Mesendoderm (in vitro differentiated cells): ENCODE measurements at regions not wholly inside any gene's neighbourhood (a gene's known extent, or its start where the extent isn't known, plus 50 kb on each side); places are given as distances from the start of the nearest gene placed in this dataset.

Source experiments
- DNase-seq: peaks from one replicate; pipeline ENCODE4 v3.0.0; 2013
- H2AK5ac ChIP-seq: 2 replicates; pipeline ENCODE4 v1.6.1; 2013; ENCODE audit warnings: low read length, inconsistent platforms
- H2BK120ac ChIP-seq: 2 replicates; pipeline ENCODE4 v1.6.1; 2013; ENCODE audit warnings: low read depth, mild to moderate bottlenecking, low read length, moderate library complexity, mixed read lengths
- H2BK15ac ChIP-seq: replicated peaks from 2 replicates; pipeline ENCODE4 v1.6.1; 2013; ENCODE audit warnings: low read depth, mild to moderate bottlenecking, moderate library complexity
- H2BK5ac ChIP-seq: 2 replicates; pipeline ENCODE4 v1.6.1; 2013; ENCODE audit warnings: low read length, inconsistent platforms
- H3K18ac ChIP-seq: 2 replicates; pipeline ENCODE4 v1.6.1; 2013; ENCODE audit warnings: mild to moderate bottlenecking, low read length, mixed read lengths
- H3K23ac ChIP-seq: one replicate; pipeline ENCODE4 v1.6.1; 2013; ENCODE audit warnings: low read length
- H3K27ac ChIP-seq: 2 replicates; pipeline ENCODE4 v1.5.1; 2013; ENCODE audit warnings: low read depth, mild to moderate bottlenecking, inconsistent platforms, low read length, moderate library complexity
- H3K27me3 ChIP-seq: 2 replicates; pipeline ENCODE4 v1.6.1; 2013; ENCODE audit warnings: low read length, control low read depth, mild to moderate bottlenecking, inconsistent platforms; ENCODE audit not compliant: insufficient read depth, poor library complexity
- H3K36me3 ChIP-seq: 2 replicates; pipeline ENCODE4 v1.6.1; 2013; ENCODE audit warnings: low read length, inconsistent platforms; ENCODE audit not compliant: control insufficient read depth, insufficient read depth
- H3K4ac ChIP-seq: one replicate; pipeline ENCODE4 v1.6.1; 2013; ENCODE audit warnings: low read depth, mild to moderate bottlenecking, low read length, moderate library complexity
- H3K4me1 ChIP-seq: 2 replicates; pipeline ENCODE4 v1.6.1; 2013; ENCODE audit warnings: low read depth, low read length, inconsistent platforms; ENCODE audit not compliant: control insufficient read depth
- H3K4me2 ChIP-seq: 2 replicates; pipeline ENCODE4 v1.6.1; 2013; ENCODE audit warnings: low read length
- H3K4me3 ChIP-seq: 2 replicates; pipeline ENCODE4 v1.5.1; 2013; ENCODE audit warnings: mild to moderate bottlenecking, low read length
- H3K56ac ChIP-seq: one replicate; pipeline ENCODE4 v1.6.1; 2013; ENCODE audit warnings: low read length
- H3K79me1 ChIP-seq: 2 replicates; pipeline ENCODE4 v1.6.1; 2013; ENCODE audit warnings: low read length, inconsistent platforms
- H3K79me2 ChIP-seq: 2 replicates; pipeline ENCODE4 v1.6.1; 2013; ENCODE audit warnings: mild to moderate bottlenecking, low read length; ENCODE audit not compliant: control insufficient read depth, insufficient read depth
- H3K9ac ChIP-seq: 2 replicates; pipeline ENCODE4 v1.6.1; 2013; ENCODE audit warnings: low read length, inconsistent platforms
- H4K5ac ChIP-seq: one replicate; pipeline ENCODE4 v1.6.1; 2013; ENCODE audit warnings: low read length
- H4K8ac ChIP-seq: one replicate; pipeline ENCODE4 v1.6.1; 2013; ENCODE audit warnings: low read depth, mild to moderate bottlenecking, control low read depth, low read length, moderate library complexity
- WGBS: extraction: QIAGEN DNeasy Blood & Tissue Kit; methylation state at CpG from one replicate; pipeline ENCODE4 v1.1.7; 2013; ENCODE audit warnings: low lambda C conversion rate, missing lambda C conversion rate; ENCODE audit not compliant: insufficient coverage; ENCODE audit errors: extremely low coverage; 5-methylcytosine and 5-hydroxymethylcytosine counted together

- Histone ChIP-seq H3K56ac (no peak overlapping the region), H3K23ac (no peak overlapping the region), H4K8ac (no peak overlapping the region), H2BK15ac (no peak overlapping the region), H2AK5ac (no peak overlapping the region), H3K18ac (no peak overlapping the region), H3K4me2 (no peak overlapping the region), H2BK5ac (no peak overlapping the region), H3K79me1 (no peaks in the 10 kb centered on the region), H3K27me3 (no peaks in the 10 kb centered on the region), H4K5ac (no peak overlapping the region), H3K4me3 (no peak overlapping the region), H3K36me3 (no peaks in the 10 kb centered on the region), H3K79me2 (no peaks in the 10 kb centered on the region), H3K27ac (no peak overlapping the region), H3K4me1 (no peaks in the 10 kb centered on the region), H2BK120ac (no peak overlapping the region), H3K4ac (no peak overlapping the region), H3K9ac (no peak overlapping the region)
- WGBS, result no CpG with 5 or more reads among the region's 4 CpGs
- DNase-seq, result no peak
Measured at GRCh38 chr13:93066187-93066586, 160.4 kb upstream of the GPC6 start.

- Histone ChIP-seq H3K4ac (no peak overlapping the region), H2AK5ac (no peak overlapping the region), H3K27me3 (no peaks in the 10 kb centered on the region), H3K4me2 (no peak overlapping the region), H2BK5ac (no peak overlapping the region), H4K5ac (no peak overlapping the region), H2BK120ac (no peak overlapping the region), H3K4me1 (no peaks in the 10 kb centered on the region), H3K79me2 (no peaks in the 10 kb centered on the region), H3K23ac (no peak overlapping the region), H4K8ac (no peak overlapping the region), H3K4me3 (no peak overlapping the region), H3K27ac (no peak overlapping the region), H2BK15ac (no peak overlapping the region), H3K9ac (no peak overlapping the region), H3K79me1 (no peaks in the 10 kb centered on the region), H3K18ac (no peak overlapping the region), H3K56ac (no peak overlapping the region), H3K36me3 (no peaks in the 10 kb centered on the region)
- no CpG with 5 or more reads among the region's 1 CpG for WGBS
- peak; percentile 7 for DNase-seq
Measured at GRCh38 chr13:93079294-93079693, 147.3 kb upstream of the GPC6 start.

- Histone ChIP-seq H3K18ac (no peak overlapping the region), H3K9ac (no peak overlapping the region)
Measured at GRCh38 chr13:93080166-93080565, 146.4 kb upstream of the GPC6 start.

GRCh38 chr13:93080587-93080986 lies 146.0 kb upstream of the GPC6 start:
- no peak overlapping the region for H2AK5ac ChIP-seq
- no peak for DNase-seq
- no peaks in the 10 kb centered on the region for H3K27me3 ChIP-seq

More at GRCh38 chr13:93080166-93080565, 146.4 kb upstream of the GPC6 start:
- H3K27ac ChIP-seq, result no peak overlapping the region
- no peak overlapping the region for H3K4ac ChIP-seq
- no peak overlapping the region for H2AK5ac ChIP-seq
- no CpG with 5 or more reads among the region's 4 CpGs for WGBS
- no peak overlapping the region for H3K23ac ChIP-seq
- no peak overlapping the region for H2BK15ac ChIP-seq
- no peak for DNase-seq
- no peak overlapping the region for H2BK120ac ChIP-seq
- H3K36me3 ChIP-seq, result no peaks in the 10 kb centered on the region
- H3K56ac ChIP-seq, result no peak overlapping the region
- no peak overlapping the region for H3K4me2 ChIP-seq
- no peak overlapping the region for H4K5ac ChIP-seq
- no peak overlapping the region for H2BK5ac ChIP-seq
- H3K4me3 ChIP-seq, result no peak overlapping the region
- H3K79me2 ChIP-seq, result no peaks in the 10 kb centered on the region
- no peaks in the 10 kb centered on the region for H3K27me3 ChIP-seq
- H3K79me1 ChIP-seq, result no peaks in the 10 kb centered on the region
- no peak overlapping the region for H4K8ac ChIP-seq
- no peaks in the 10 kb centered on the region for H3K4me1 ChIP-seq

DNA sequence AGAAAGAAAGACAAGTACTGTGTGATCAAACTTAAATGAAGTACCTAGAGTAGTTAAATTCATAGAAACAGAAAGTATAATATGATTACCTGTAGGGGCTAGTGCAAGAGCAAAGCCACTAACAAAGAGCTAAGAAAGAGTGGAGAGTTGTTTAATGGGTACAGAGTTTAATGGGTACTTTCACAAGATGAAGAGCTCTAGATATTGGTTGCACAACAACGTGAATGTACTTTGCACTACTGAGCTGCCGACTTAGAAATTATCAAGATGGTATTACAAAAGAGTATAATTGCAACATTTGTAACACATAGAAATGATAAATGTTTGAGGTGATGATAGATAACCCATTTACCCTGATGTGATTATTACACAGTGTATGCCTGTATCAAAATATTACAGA lies 140.3 kb upstream of the GPC6 start:
- Histone ChIP-seq H3K79me2 (no peaks in the 10 kb centered on the region), H2BK5ac (no peak overlapping the region), H3K36me3 (no peaks in the 10 kb centered on the region), H3K4me3 (no peak overlapping the region), H3K9ac (no peak overlapping the region), H2BK15ac (no peak overlapping the region), H4K8ac (no peak overlapping the region), H3K4me2 (no peak overlapping the region), H3K56ac (no peak overlapping the region), H3K23ac (no peak overlapping the region), H3K79me1 (no peaks in the 10 kb centered on the region), H3K18ac (no peak overlapping the region), H2AK5ac (no peak overlapping the region), H3K4ac (no peak overlapping the region), H2BK120ac (no peak overlapping the region), H3K27me3 (no peaks in the 10 kb centered on the region), H4K5ac (no peak overlapping the region), H3K27ac (no peak overlapping the region), H3K4me1 (no peaks in the 10 kb centered on the region)
- WGBS, result no CpG with 5 or more reads among the region's 2 CpGs
- no peak for DNase-seq

More at GRCh38 chr13:93080587-93080986, 146.0 kb upstream of the GPC6 start:
- Histone ChIP-seq H3K79me2 (no peaks in the 10 kb centered on the region), H3K23ac (no peak overlapping the region), H3K4me2 (no peak overlapping the region), H2BK120ac (no peak overlapping the region), H2BK5ac (no peak overlapping the region), H2BK15ac (no peak overlapping the region), H4K5ac (no peak overlapping the region), H3K4me1 (no peaks in the 10 kb centered on the region), H3K36me3 (no peaks in the 10 kb centered on the region), H3K4ac (no peak overlapping the region), H3K56ac (no peak overlapping the region), H3K79me1 (no peaks in the 10 kb centered on the region), H4K8ac (no peak overlapping the region), H3K18ac (no peak overlapping the region), H3K27ac (no peak overlapping the region), H3K4me3 (no peak overlapping the region), H3K9ac (no peak overlapping the region)
- WGBS, result no CpG with 5 or more reads among the region's 1 CpG

GRCh38 chr13:93098972-93099371 lies 127.6 kb upstream of the GPC6 start:
- Histone ChIP-seq H3K4me3 (no peak overlapping the region), H3K9ac (no peak overlapping the region), H4K8ac (no peak overlapping the region), H3K4me1 (no peaks in the 10 kb centered on the region), H3K23ac (no peak overlapping the region), H2BK15ac (no peak overlapping the region), H3K27ac (no peak overlapping the region), H2AK5ac (no peak overlapping the region), H2BK5ac (no peak overlapping the region), H3K79me1 (no peaks in the 10 kb centered on the region), H4K5ac (no peak overlapping the region), H3K36me3 (no peaks in the 10 kb centered on the region), H3K79me2 (no peaks in the 10 kb centered on the region), H3K4me2 (no peak overlapping the region), H3K56ac (no peak overlapping the region), H3K4ac (no peak overlapping the region), H3K18ac (no peak overlapping the region), H2BK120ac (no peak overlapping the region), H3K27me3 (no peaks in the 10 kb centered on the region)
- WGBS, result no CpG with 5 or more reads among the region's 6 CpGs
- no peak for DNase-seq
